ENCODE measurements at regions not wholly inside any gene's neighbourhood (a gene's known extent, or its start where the extent isn't known, plus 50 kb on each side); places are given as distances from the start of the nearest gene placed in this dataset.

GRCh38 chr7:26467541-26467940 lies 175.9 kb downstream of the SNX10 start (continued):
- TF ChIP-seq BCL3 (IDR thresholded peaks at IDR 0.05; ENCODE audit: borderline replicate concordance, insufficient read depth, low read depth, low read length, poor library complexity, severe bottlenecking) (no peak), BMI1 (IDR thresholded peaks at IDR 0.05; ENCODE audit: borderline replicate concordance) (no peak), SPI1 (IDR thresholded peaks at IDR 0.05; ENCODE audit: borderline replicate concordance, insufficient read depth, low read depth, low read length) (no peak), ZNF24 (IDR thresholded peaks at IDR 0.05) (no peak)

GRCh38 chr7:26468625-26469024 lies 177.0 kb downstream of the SNX10 start:
- Histone ChIP-seq H3K4me3 (no peak overlapping the region), H3K4me2 (ENCODE audit: control insufficient read depth, insufficient read depth) (no peak overlapping the region), H3K4me1 (ENCODE audit: control insufficient read depth, insufficient read depth, low read length) (no peaks in the 10 kb centered on the region), H2AFZ (ENCODE audit: control insufficient read depth, low read depth, low read length) (no peak overlapping the region), H3K27me3 (replicated peaks in 1 of 2; ENCODE audit: control insufficient read depth in 2 of 2, insufficient read depth in 2 of 2, low read length in 1 of 2) (peaks cover 0 to 4% of the 10 kb centered on the region in 2 experiments; a peak in 2 of 4 replicates), H3K36me3 (ENCODE audit: control insufficient read depth in 2 of 2, insufficient read depth in 2 of 2, low read length in 1 of 2) (no peaks in the 10 kb centered on the region), H3K27ac (ENCODE audit: control insufficient read depth, insufficient read depth) (no peak overlapping the region), H3K9me3 (replicated peaks; ENCODE audit: control insufficient read depth, insufficient read depth, low read length) (no peaks in the 10 kb centered on the region), H3K9ac (ENCODE audit: control insufficient read depth, insufficient read depth, low read length) (no peak overlapping the region), H4K20me1 (ENCODE audit: control insufficient read depth, insufficient read depth) (no peaks in the 10 kb centered on the region), H3K79me2 (ENCODE audit: control insufficient read depth, insufficient read depth, low read length) (no peaks in the 10 kb centered on the region)
- intact Hi-C loops (cut with micrococcal nuclease; ENCODE audit: unreplicated experiment) = no loop called here
- DNase-seq (ENCODE audit: low read depth, low spot score) (no peak), ATAC-seq (no peak), FAIRE-seq (no peak)
- ChIA-PET POLR2A (no interaction called here), CTCF (interaction anchor here (0.7 kb wide), 1 partner anchor 404 kb away, joined by 3 read pairs; no protein-coding TSS in a partner anchor), RAD21 (ENCODE audit: unreplicated experiment) (no interaction called here), SMC1A (ENCODE audit: uncharacterized antibody, unreplicated experiment) (interaction anchor here (0.7 to 1.5 kb wide), 2 partner anchors 11 to 37 kb away, joined by 3 to 4 read pairs; no protein-coding TSS in a partner anchor)
- in situ Hi-C loops (cut with MboI) = no loop called here
- BruUV-seq (replicated peaks) = no TSS peak
- WGBS (ENCODE audit: insufficient coverage, insufficient replicate concordance, low lambda C conversion rate, missing lambda C conversion rate) = 15% methylated on average over 7 of the region's 7 CpGs
- TF ChIP-seq NFXL1 (IDR thresholded peaks at IDR 0.05; ENCODE audit: borderline replicate concordance) (no peak), SRF (IDR thresholded peaks at IDR 0.05; ENCODE audit: low read depth in 2 of 2, low read length in 2 of 2) (no peak), PRDM15 (CRISPR knock-in tag; IDR thresholded peaks at IDR 0.05) (no peak), JUNB (IDR thresholded peaks at IDR 0.05) (no peak), ESRRA (IDR thresholded peaks at IDR 0.05; ENCODE audit: low read length) (no peak), MTA2 (IDR thresholded peaks at IDR 0.05; ENCODE audit: low read depth) (no peak), NKRF (conservative IDR thresholded peaks at IDR 0.05) (no peak), MXI1 (IDR thresholded peaks at IDR 0.05; ENCODE audit: low read depth, low read length) (no peak), RAD21 (IDR thresholded peaks at IDR 0.05; ENCODE audit: insufficient read depth, low read depth, low read length) (no peak), CHD4 (IDR thresholded peaks at IDR 0.05) (no peak), ATF2 (IDR thresholded peaks at IDR 0.05; ENCODE audit: low read length) (no peak), LARP7 (IDR thresholded peaks at IDR 0.05) (no peak)

Measured in GM12878 (cell line).